22Rv1 (cell line): ENCODE measurements at regions not wholly inside any gene's neighbourhood (a gene's known extent, or its start where the extent isn't known, plus 50 kb on each side); places are given as distances from the start of the nearest gene placed in this dataset.
"Not testable (repeated sequence)": the region's sequence is repeated elsewhere in the genome, so short reads cannot be mapped to it uniquely, and the experiment has no call there.

Experiments
- H3K27ac ChIP-seq: fragments of 450-650 bp; 2 replicates; pipeline ENCODE4 v1.5.1; 2017
- CTCF ChIP-seq: fragments of 450-650 bp; IDR thresholded peaks from 2 replicates; pipeline ENCODE4 v1.5.1; 2017; ENCODE audit warnings: mild to moderate bottlenecking
- ZFX ChIP-seq: fragments of 450-650 bp; IDR thresholded peaks from 2 replicates; pipeline ENCODE4 v1.6.1; 2017; ENCODE audit warnings: antibody characterized with exemption, borderline replicate concordance

DNA sequence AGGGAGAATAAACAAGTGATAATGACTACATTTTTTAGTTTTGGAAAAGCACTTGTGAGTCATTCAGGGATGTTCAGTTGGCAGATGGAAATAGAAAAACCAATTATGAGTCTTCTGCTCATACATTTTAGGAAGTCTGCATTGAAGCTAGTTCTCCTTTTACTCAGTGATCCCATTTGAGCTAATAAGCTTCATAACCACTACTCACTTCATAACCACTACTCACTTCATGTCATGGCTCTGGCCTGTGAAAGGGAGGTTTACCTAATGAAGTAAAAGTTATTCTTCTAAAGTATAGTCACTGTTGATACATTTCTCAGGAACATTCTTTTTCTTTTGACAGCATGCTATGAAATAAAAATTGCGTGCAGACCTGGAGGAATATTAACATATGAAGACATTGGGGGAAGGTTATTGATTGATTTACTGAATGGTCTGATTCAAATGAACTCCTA is 948.7 kb downstream of the TSN start:
- no peak overlapping the region for H3K27ac ChIP-seq
- TF ChIP-seq CTCF (no peak), ZFX (no peak)

- TF ChIP-seq ZFX, result no peak
- TF ChIP-seq CTCF, result no peak
- H3K27ac ChIP-seq, result no peak overlapping the region
Measured at GRCh38 chr2:122705746-122706145, 950.3 kb downstream of the TSN start.

GRCh38 chr2:122706757-122707223 is 951.3 kb downstream of the TSN start:
- H3K27ac ChIP-seq, result no peak overlapping the region
- TF ChIP-seq ZFX (no peak), CTCF (no peak)

GRCh38 chr2:122707224-122707824 is 951.9 kb downstream of the TSN start:
- H3K27ac ChIP-seq, result no peak overlapping the region
- TF ChIP-seq ZFX, result no peak

DNA sequence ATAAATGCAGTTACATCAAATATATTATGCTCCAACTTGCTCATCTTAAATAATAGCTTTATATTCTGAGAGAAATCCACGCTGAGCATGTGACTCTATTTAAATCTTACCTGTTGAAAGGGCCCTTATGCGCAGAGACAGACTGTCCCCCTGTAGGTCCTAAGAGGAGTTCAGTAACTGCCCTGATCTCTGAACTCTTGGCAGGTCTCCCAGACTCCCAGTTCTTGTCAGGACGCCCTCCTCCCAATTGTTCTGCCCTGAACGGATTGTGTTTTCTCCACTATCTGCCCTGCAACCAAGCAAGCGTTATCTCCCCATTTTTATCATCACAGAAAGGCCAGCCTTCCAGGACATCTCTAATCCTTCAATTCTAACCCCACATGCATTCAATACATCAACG is 954.6 kb downstream of the TSN start:
- H3K27ac ChIP-seq, result no peak overlapping the region
- TF ChIP-seq ZFX, result no peak
- no peak for TF ChIP-seq CTCF

DNA sequence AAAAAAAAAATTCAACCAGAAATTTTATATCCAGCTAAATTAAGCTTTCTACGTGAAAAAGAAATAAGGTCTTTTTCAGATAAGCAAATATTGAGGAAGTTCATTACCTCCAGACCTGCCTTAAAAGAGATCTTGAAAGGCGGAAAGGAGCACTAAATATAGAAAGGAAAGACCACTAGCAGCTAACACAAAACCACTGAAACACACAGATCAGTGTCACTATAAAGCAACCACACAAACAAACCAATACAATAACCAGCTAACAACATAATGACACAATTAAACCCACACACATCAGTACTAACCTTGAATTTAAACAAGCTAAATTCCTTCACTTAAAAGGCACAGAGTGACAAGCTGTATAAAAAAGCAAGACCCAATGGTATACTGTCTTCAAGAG is 958.3 kb downstream of the TSN start:
- no peak overlapping the region for H3K27ac ChIP-seq
- TF ChIP-seq CTCF, result no peak
- no peak for TF ChIP-seq ZFX

- not testable (repeated sequence) for H3K27ac ChIP-seq
Measured at GRCh38 chr2:122720822-122721221, 965.4 kb downstream of the TSN start.

DNA sequence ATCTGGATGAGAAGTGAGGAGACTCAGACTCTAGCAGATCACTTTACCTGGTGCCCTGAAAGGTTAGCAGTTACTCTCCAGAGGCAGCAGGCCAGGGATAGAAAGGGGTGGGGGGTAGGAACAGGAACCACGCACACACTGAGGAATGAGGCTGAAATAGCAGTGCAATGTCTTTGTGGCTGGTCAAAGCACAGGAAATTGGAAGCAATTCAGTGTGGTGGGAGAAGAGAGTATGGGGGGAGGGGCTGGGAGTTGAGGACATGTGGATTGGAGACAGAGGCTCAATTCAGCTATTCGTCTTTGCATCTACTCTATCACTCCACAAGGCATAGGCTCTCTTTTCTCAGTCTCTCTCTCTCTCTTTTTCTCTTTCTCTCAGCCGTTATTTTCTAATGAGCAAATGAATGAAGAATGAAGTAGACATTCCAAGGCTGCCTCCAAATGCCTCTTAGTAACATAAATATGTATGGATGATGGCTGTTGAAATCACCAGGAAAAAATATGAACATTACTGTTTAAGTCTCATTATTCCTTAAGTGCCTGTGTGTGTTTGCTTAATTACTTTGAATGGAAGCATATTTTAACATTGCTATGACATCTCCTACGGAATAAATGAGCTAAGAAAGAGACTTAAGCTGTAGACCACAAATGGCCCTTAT is 979.4 kb downstream of the TSN start:
- H3K27ac ChIP-seq, result no peak overlapping the region
- no peak for TF ChIP-seq ZFX
- TF ChIP-seq CTCF, result no peak
